Spleen (tissue), 11 donors: ENCODE measurements at regions not wholly inside any gene's neighbourhood (a gene's known extent, or its start where the extent isn't known, plus 50 kb on each side); places are given as distances from the start of the nearest gene placed in this dataset.

Experiments used
- DNase-seq: peaks from one replicate; pipeline ENCODE4 v3.0.0-alpha.2; 2020
- H3K27ac ChIP-seq, 8 donors: fragments of 200-600 bp; sonication (generic) in 7 of 8; 1 replicate in 4 of 8; 2 replicates in 4 of 8; pipeline versions ENCODE4 v1.5.0 to v1.8.0; 2016 to 2021; ENCODE audit warnings: inconsistent platforms in 4 of 8, mild to moderate bottlenecking in 4 of 8, moderate library complexity in 1 of 8
- H3K27me3 ChIP-seq, 7 donors: fragments of 200-600 bp; sonication (generic) in 6 of 7; replicated peaks in 1 of 7; 1 replicate in 4 of 7; 2 replicates in 3 of 7; pipeline versions ENCODE4 v1.5.0 to v1.8.0; 2016 to 2021; ENCODE audit warnings: inconsistent platforms in 3 of 7, mild to moderate bottlenecking in 1 of 7
- H3K36me3 ChIP-seq, 6 donors: fragments of 200-600 bp; sonication (generic) in 5 of 6; 1 replicate in 4 of 6; 2 replicates in 2 of 6; pipeline versions ENCODE4 v1.5.0 to v1.8.0; 2016 to 2021; ENCODE audit warnings: inconsistent platforms in 2 of 6
- H3K4me1 ChIP-seq, 6 donors: fragments of 200-600 bp; sonication (generic) in 5 of 6; 1 replicate in 3 of 6; 2 replicates in 3 of 6; pipeline versions ENCODE4 v1.5.0 to v1.8.0; 2016 to 2021; ENCODE audit warnings: inconsistent platforms in 3 of 6
- H3K4me3 ChIP-seq, 8 donors: fragments of 200-600 bp; sonication (generic) in 7 of 8; 1 replicate in 4 of 8; 2 replicates in 4 of 8; pipeline versions ENCODE4 v1.5.0 to v1.8.0; 2016 to 2021; ENCODE audit warnings: inconsistent platforms in 4 of 8, mild to moderate bottlenecking in 4 of 8, moderate library complexity in 2 of 8
- H3K9me3 ChIP-seq, 8 donors: fragments of 200-600 bp; sonication (generic) in 7 of 8; 1 replicate in 4 of 8; 2 replicates in 4 of 8; pipeline versions ENCODE4 v1.5.0 to v1.8.0; 2016 to 2021; ENCODE audit warnings: inconsistent platforms in 4 of 8
- POLR2A ChIP-seq, 3 donors: fragments of 450-650 bp; IDR thresholded peaks; one replicate each; pipeline ENCODE4 v1.5.1; 2017; ENCODE audit warnings: antibody characterized with exemption in 3 of 3, mild to moderate bottlenecking in 1 of 3
- POLR2AphosphoS5 ChIP-seq, 3 donors: sonication (generic); formaldehyde crosslinking; IDR thresholded peaks; one replicate each; pipeline ENCODE4 v1.5.1; 2017; ENCODE audit warnings: antibody characterized with exemption in 3 of 3
- WGBS, 5 donors: extraction: QIAGEN DNeasy Blood & Tissue Kit in 3 of 5; methylation state at CpG; one replicate each; pipeline versions ENCODE4 v1.1.5 to v1.1.7; 2013 to 2018; 5-methylcytosine and 5-hydroxymethylcytosine counted together
- intact Hi-C: fragments of 100-400 bp; cut with DNase I; formaldehyde crosslinking; loops from one replicate; pipeline ENCODE4 v1.15.0; 2023; ENCODE audit warnings: low total_unique reads
- TF ChIP-seq, protein P1 (sequence below), 11 experiments: fragments of 200-600 bp in 7 of 11; fragments of 450-650 bp in 4 of 11; sonication (generic) in 4 of 11; IDR thresholded peaks in 8 of 11; conservative IDR thresholded peaks in 3 of 11; 1 replicate in 7 of 11; 2 replicates in 4 of 11; pipeline versions ENCODE4 v1.4.0 to v1.8.0; 2016 to 2021; ENCODE audit warnings: antibody characterized with exemption in 11 of 11, inconsistent platforms in 4 of 11, mild to moderate bottlenecking in 1 of 11
- donor health status: healthy with polysubstance abuse.
- donor health status: DM: no; HTN: no; CAD: no; lungs with moderate emphysema.
- donor health status: DM: no; HTN: no; CAD: no.
- donor health status: Bipolar disorder and iron deficiency.
- donor health status: healthy.
- donor health status: DM: no; HTN: no; CAD: no.
- donor health status: DM: yes; HTN: yes; CAD: no.

DNA sequence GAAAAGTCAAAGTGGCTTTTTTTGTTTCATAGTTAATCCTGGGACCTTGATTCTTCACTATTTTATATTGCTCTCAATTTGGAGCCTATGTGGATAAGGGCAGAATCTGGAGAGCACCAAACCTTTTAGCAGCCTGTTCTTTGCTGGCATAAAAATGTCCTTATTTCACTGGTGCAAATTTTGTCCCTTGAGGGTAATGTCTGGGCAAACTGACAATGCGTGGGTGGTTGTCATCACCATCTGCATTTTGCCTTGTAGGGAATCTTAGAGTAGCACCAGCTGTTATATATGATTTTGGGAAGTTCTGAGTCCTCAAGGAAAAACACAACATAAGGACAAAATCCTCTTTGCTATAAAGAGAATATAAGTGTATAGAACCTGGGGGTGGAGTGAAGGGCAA lies 336.9 kb upstream of the HTR2A start:
- TF ChIP-seq POLR2A (IDR thresholded peaks at IDR 0.05) (no peak), POLR2AphosphoS5 (IDR thresholded peaks at IDR 0.05) (no peak)
- TF ChIP-seq, protein P1, sequence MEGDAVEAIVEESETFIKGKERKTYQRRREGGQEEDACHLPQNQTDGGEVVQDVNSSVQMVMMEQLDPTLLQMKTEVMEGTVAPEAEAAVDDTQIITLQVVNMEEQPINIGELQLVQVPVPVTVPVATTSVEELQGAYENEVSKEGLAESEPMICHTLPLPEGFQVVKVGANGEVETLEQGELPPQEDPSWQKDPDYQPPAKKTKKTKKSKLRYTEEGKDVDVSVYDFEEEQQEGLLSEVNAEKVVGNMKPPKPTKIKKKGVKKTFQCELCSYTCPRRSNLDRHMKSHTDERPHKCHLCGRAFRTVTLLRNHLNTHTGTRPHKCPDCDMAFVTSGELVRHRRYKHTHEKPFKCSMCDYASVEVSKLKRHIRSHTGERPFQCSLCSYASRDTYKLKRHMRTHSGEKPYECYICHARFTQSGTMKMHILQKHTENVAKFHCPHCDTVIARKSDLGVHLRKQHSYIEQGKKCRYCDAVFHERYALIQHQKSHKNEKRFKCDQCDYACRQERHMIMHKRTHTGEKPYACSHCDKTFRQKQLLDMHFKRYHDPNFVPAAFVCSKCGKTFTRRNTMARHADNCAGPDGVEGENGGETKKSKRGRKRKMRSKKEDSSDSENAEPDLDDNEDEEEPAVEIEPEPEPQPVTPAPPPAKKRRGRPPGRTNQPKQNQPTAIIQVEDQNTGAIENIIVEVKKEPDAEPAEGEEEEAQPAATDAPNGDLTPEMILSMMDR (IDR thresholded peaks at IDR 0.05 in 8 of 11, conservative IDR thresholded peaks at IDR 0.05 in 3 of 11) = no peak
- 73 to 86% (median 81%) methylated on average over 1 of the region's 1 CpG for WGBS, 5 donors
- DNase-seq = no peak
- peaks cover 0 to 31% (median 26%) of the 10 kb centered on the region in 8 donors for H3K9me3 ChIP-seq
- H3K4me3 ChIP-seq = no peak overlapping the region
- no peak overlapping the region for H3K27ac ChIP-seq
- H3K36me3 ChIP-seq = no peaks in the 10 kb centered on the region
- intact Hi-C loops = no loop called here
- no peaks in the 10 kb centered on the region for H3K27me3 ChIP-seq
- H3K4me1 ChIP-seq = no peaks in the 10 kb centered on the region

DNA sequence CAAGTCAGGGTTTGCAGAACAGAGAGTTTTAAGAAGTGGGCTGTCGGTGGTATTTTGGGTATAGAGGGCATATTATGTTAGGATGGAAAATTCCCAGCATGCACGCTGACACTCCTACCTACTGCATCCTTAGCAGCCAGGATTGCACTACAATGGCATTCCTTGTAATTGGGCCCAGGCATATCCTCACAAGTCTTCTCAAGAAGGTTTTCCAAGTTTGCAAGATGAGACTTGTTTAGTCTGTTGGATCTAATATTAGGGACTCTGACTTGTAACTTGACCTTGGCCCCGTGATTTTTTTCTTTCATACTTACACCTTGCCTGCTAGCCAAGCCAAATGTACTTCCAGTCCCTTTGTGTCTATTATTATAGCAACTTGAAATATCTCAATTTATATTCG lies 335.7 kb upstream of the HTR2A start:
- TF ChIP-seq POLR2A (IDR thresholded peaks at IDR 0.05) = no peak
- TF ChIP-seq POLR2AphosphoS5 (IDR thresholded peaks at IDR 0.05) = no peak
- TF ChIP-seq, protein P1 (IDR thresholded peaks at IDR 0.05 in 8 of 11, conservative IDR thresholded peaks at IDR 0.05 in 3 of 11) = no peak
- WGBS, 5 donors = 81 to 88% (median 87%) methylated on average over 4 of the region's 4 CpGs
- no peaks in the 10 kb centered on the region for H3K4me1 ChIP-seq

GRCh38 chr13:47230155-47230554 lies 333.3 kb upstream of the HTR2A start:
- intact Hi-C loops = no loop called here
- WGBS, 5 donors = 58 to 85% (median 74%) methylated on average over 2 of the region's 2 CpGs
- Histone ChIP-seq H3K4me1 (no peaks in the 10 kb centered on the region), H3K4me3 (no peak overlapping the region), H3K27ac (no peak overlapping the region), H3K9me3 (peaks cover 0 to 31% (median 26%) of the 10 kb centered on the region in 8 donors), H3K36me3 (no peaks in the 10 kb centered on the region), H3K27me3 (no peaks in the 10 kb centered on the region)
- DNase-seq = no peak
- no peak for TF ChIP-seq POLR2AphosphoS5 (IDR thresholded peaks at IDR 0.05)
- TF ChIP-seq POLR2A (IDR thresholded peaks at IDR 0.05) = no peak
- TF ChIP-seq, protein P1 (IDR thresholded peaks at IDR 0.05 in 8 of 11, conservative IDR thresholded peaks at IDR 0.05 in 3 of 11) = no peak

More for the DNA sequence above, 335.7 kb upstream of the HTR2A start:
- no peak for DNase-seq
- H3K4me3 ChIP-seq = no peak overlapping the region
- peaks cover 0 to 31% (median 26%) of the 10 kb centered on the region in 8 donors for H3K9me3 ChIP-seq
- H3K27me3 ChIP-seq = no peaks in the 10 kb centered on the region
- no peak overlapping the region for H3K27ac ChIP-seq
- intact Hi-C loops = no loop called here
- H3K36me3 ChIP-seq = no peaks in the 10 kb centered on the region

DNA sequence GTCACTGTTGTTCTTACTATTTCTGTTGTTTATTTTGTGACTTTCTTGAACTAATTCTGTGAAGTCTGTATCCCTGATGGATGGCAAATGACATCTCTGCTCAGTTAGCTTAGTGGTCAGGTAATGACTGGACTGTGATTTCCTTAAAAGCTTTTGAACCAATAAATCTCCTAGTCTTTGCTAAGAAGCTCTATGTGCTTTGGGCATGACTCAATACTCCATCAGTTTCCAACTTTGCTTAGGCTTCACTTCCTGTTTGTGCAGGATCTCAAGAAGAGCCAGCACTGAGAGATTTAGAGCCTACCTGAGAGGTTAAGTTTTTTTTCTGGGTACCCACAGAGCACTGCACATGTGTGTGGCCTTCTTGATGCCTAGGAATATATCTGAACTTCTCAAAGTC lies 329.7 kb upstream of the HTR2A start:
- TF ChIP-seq POLR2A (IDR thresholded peaks at IDR 0.05) (no peak), POLR2AphosphoS5 (IDR thresholded peaks at IDR 0.05) (no peak)
- TF ChIP-seq, protein P1 (IDR thresholded peaks at IDR 0.05 in 8 of 11, conservative IDR thresholded peaks at IDR 0.05 in 3 of 11) = no peak
- no peaks in the 10 kb centered on the region for H3K4me1 ChIP-seq
- no peak overlapping the region for H3K4me3 ChIP-seq
- no peaks in the 10 kb centered on the region for H3K27me3 ChIP-seq
- no peak overlapping the region for H3K27ac ChIP-seq
- H3K9me3 ChIP-seq = peaks cover 0 to 25% (median 22%) of the 10 kb centered on the region in 8 donors
- no peak for DNase-seq
- no peaks in the 10 kb centered on the region for H3K36me3 ChIP-seq
- intact Hi-C loops = no loop called here
